ENCODE measurements at regions not wholly inside any gene's neighbourhood (a gene's known extent, or its start where the extent isn't known, plus 50 kb on each side); places are given as distances from the start of the nearest gene placed in this dataset.
"Not testable (repeated sequence)": the region's sequence is repeated elsewhere in the genome, so short reads cannot be mapped to it uniquely, and the experiment has no call there.

DNA sequence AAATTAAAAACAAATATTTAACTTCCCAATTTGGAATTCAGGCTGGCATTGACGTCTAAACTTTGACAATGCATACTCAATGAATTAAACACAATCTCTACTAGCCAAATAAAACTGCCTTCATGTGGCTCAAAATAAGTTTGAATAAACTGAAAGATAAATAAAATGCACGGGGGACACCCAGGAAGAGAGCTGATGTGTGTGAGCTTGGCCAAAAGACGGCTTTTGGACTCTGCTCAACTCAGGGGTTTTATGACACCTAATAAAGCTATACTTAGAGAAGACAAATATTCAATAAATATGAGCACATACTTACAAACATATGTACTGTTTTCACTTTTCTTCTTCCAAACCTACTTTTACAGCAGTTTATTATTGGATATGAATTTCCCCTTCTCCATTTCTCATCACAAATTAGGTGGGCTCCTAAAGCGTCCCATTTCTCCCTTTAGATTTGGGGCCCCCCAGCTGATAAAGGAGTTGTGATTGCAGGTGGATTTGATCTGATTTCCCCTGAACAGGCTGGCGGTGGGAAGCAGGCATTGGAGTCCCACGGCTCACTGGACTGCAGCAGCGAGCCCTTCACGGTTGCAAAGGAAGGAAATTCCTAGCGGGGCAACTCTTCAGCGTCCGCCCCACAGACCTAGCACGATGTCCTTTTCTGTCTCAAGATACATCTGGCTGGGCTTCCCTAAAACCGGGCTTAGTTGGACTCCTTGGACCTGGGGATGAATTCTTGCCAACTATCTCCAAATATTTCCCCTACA, 79.6 kb downstream of the INSIG1 start:
- no peak for DNase-seq (ENCODE audit: low read depth, low spot score)

DNA sequence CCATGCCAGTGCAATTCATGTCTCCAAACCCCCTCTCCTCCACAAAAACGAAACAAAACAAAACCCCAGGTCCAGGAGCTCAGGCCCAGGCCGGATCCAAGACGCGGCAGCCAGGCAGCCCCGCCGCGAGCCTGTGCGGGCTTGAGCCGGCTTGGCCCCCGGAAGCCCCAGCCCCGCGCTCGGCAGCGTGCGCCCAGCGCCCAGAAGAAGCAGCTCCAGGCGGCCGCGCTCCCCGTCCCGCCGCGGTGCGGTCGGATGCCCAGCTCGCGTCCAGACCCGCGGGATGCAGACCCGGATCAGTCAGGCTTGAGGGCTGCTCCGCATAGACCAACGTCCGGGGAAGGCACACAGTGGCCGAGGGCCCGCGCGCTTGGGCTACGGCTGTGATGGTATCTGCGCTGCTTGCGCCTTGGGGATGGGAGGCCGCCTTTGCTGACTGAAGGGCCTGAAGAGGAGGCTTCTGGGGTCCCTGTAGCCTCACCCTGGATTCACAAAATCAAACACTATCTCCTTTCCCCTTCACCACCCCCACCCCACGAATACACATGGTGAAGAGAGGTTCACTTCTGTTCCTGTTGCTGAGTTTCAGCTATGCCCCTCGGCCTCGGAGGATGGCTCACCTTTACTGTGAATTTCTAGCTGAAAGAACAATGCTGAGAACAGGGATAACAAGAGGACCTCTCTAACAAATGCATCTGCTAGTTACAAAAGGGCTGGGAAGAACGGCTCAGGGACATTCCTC, 79.9 kb upstream of the EN2 start:
- no peak for DNase-seq (ENCODE audit: low read depth, low spot score)

DNA sequence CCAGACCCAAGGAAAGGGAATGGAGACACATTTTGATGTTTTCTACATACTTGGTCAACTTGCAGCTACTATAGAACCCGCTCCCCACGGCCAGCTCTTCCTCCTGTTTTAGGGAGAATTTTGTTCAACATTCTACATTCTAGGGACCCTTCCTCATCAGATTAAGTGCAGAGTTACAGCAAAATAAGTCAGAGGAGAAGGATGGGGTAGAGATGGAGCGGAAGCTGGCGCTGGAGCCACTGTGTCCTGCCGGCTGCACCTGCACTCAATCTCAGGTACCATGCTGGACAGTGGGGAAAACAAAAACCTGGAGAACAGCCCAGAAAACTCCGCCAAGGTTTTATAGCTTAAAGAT, 79.4 kb upstream of the EN2 start:
- DNase-seq (ENCODE audit: low read depth, low spot score): no peak

GRCh38 chr7:155378959-155379871, 78.7 kb upstream of the EN2 start:
- no peak for DNase-seq (ENCODE audit: low read depth, low spot score)

GRCh38 chr7:155380221-155380861, 77.6 kb upstream of the EN2 start:
- peak; percentile 7 for DNase-seq (ENCODE audit: low read depth, low spot score)

- DNase-seq (ENCODE audit: low read depth, low spot score): no peak
These were observed 76.7 kb upstream of the EN2 start for GRCh38 chr7:155380976-155381851.

- no peak for DNase-seq (ENCODE audit: low read depth, low spot score)
These were observed 75.8 kb upstream of the EN2 start for GRCh38 chr7:155381852-155382801.

- DNase-seq (ENCODE audit: low read depth, low spot score): no peak
These were observed 75.1 kb upstream of the EN2 start for GRCh38 chr7:155382802-155383171.

DNA sequence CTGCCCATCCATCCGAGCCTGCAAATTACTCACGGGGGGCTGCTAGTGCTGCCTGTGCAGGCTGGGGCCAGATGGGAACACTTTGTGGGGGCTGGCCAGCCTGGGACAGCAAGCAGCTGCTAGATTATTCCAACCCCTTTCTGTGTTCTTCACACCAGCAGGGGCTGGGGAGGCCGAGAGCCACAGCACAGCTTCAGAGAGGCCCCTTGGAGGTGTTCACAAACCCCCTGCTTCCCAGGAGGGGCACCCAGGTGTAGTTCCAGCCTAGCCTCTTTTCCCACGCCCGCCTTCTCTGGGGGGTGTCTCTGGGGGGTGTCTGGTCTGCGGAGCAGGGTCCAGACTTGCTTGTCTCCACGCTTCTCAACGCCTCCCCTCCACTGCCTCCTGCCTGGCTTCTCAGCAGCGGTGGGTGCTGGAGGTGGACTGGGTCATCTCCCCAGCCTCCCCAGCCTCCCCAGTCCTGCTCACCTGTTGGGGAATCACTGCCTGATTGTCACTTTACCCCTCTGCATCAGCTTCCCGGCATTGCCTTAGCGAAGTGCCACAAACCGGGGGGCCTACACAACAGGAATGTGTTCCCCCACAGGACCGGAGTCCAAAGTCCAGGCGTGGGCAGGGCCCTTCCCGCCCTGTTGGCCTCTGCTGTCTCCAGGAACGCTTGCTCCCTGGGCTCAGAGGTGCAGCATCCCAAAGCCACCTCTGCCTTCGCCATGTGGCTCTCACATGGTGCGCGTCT, 74.0 kb upstream of the EN2 start:
- no peak for DNase-seq (ENCODE audit: low read depth, low spot score)

- no peak for DNase-seq (ENCODE audit: low read depth, low spot score)
These were observed 73.2 kb upstream of the EN2 start for GRCh38 chr7:155384751-155385150.

GRCh38 chr7:155385182-155385581, 72.7 kb upstream of the EN2 start:
- DNase-seq (ENCODE audit: low read depth, low spot score): not testable (repeated sequence)

GRCh38 chr7:155386608-155387007, 71.3 kb upstream of the EN2 start:
- DNase-seq (ENCODE audit: low read depth, low spot score): no peak

DNA sequence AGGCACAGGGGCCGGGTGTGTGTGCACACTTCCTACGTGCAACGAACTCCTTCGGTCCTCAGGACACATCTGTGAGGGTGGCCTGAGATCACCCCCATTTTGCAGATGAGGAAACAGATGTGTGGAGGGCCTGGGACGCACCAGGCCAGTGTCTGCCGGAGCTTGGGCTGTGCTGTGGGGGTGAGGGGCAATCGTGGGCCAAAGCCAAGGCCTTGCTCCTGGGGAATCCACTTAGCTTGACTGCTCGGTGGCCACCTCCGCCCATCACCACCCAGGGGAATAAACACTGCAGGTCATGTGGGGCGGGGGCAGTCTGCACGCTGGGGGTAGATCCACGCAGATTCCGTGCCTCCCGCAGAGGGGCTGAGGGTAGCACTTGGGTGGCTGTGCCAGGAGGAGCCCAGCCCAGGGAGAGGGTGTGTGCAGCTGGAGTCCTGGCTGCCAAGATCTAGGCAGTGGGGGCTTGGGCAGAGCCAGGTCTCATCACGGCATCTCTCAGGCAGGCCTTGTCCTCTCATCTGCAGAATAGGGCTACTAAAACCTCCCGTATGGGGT, 70.8 kb upstream of the EN2 start:
- no peak for DNase-seq (ENCODE audit: low read depth, low spot score)

DNA sequence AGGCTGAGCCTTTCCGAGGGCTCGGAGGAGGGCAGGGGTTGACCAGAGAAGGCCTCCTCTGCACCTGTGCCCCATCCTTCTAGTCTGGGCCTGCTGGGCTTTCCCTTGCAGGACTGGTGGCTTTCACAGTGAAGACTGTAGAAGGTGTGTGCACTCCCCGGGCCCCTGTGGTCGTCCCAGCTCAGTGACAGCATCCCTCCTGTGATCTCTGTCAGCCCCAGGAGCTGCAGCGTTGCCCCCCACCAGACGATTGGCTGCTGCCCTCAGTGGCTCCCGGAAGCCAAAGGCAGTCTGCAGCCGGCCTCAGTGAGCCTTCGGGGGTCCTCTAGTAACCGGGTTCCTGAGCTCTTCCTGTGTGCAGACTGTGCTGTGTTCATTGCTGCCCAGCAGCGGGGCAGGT, 69.4 kb upstream of the EN2 start:
- DNase-seq (ENCODE audit: low read depth, low spot score): no peak

DNA sequence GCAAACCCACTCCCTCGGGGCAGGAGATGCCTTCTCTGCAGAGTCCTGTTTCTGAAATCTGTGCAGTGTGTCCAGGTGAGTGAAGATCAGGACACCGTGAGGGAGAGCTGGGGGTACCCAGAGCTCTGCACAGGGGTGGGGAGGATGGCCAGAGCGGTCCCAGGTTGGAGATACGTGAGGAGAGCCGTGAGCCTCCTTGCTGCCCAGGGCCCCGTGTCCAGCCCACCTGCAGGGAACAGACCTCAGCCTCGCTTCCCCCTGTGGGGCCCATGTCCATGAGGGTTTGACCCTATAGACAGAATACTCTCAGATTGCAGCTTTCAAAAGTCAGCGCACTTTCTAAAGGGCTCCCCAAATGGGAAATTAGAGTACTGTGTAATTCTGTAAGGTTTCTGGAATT, 66.5 kb upstream of the EN2 start:
- no peak for DNase-seq (ENCODE audit: low read depth, low spot score)

DNA sequence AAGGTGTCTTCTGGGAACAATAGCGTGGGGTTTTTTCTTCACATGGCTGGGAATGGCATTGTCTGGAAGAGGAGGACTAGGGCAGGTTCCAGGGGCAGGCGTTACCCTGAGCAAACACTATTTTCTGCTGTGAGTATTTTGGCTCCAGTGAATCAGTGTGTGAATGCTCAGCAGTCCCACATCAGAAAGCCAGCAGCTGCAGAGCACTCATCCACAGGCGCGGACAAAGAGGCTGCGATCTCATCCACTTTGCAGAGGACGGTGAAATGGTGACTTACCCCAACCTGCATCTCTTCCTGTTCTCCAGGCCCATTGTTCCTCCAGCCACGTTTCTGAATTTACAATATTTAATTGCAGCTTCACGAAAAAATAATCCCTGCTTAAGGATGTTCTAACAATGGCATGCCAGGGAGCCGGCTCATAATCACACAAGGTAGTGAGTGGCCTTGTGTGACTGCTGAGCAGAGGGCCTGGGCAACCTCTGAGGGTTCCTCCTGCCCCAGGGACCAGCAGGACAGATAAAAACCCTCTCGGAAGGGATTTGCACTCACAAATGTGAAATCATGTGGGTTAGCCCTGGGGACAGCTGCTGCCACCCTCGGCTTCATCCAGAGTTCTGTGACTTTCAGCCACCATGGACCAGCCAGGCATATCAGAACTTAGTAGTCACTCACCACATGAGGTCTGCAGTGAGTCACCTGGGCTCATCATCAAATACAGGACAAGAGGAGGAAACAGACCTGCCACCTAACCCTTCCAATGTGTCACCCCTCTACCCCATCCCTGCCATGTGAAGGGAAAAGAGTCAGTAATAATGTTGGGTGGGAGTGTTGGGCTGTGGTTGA, 65.0 kb upstream of the EN2 start:
- no peak for DNase-seq (ENCODE audit: low read depth, low spot score)

- DNase-seq (ENCODE audit: low read depth, low spot score): no peak
These were observed 63.5 kb upstream of the EN2 start for GRCh38 chr7:155394413-155394812.
